H9 (cell line): ENCODE measurements at regions not wholly inside any gene's neighbourhood (a gene's known extent, or its start where the extent isn't known, plus 50 kb on each side); places are given as distances from the start of the nearest gene placed in this dataset.

Experiments
- DNase-seq: peaks from one replicate; pipeline ENCODE4 v3.0.0-alpha.2; 2017
- H2AFZ ChIP-seq: one replicate; pipeline ENCODE4 v1.6.1; 2013; ENCODE audit warnings: mild to moderate bottlenecking, low read length, control low read depth, moderate library complexity
- H2AK5ac ChIP-seq: 2 replicates; pipeline ENCODE4 v1.6.1; 2013; ENCODE audit warnings: low read length, control low read depth, mixed read lengths; ENCODE audit not compliant: insufficient read length
- H2BK120ac ChIP-seq: one replicate; pipeline ENCODE4 v1.6.1; 2013; ENCODE audit warnings: low read depth, mild to moderate bottlenecking, low read length, control low read depth, inconsistent platforms; ENCODE audit not compliant: poor library complexity, severe bottlenecking
- H2BK12ac ChIP-seq: 2 replicates; pipeline ENCODE4 v1.6.1; 2013; ENCODE audit warnings: low read length, control low read depth, mixed read lengths, low read depth; ENCODE audit not compliant: insufficient read length
- H2BK15ac ChIP-seq: 2 replicates; pipeline ENCODE4 v1.6.1; 2013; ENCODE audit warnings: low read depth, low read length, control low read depth
- H2BK20ac ChIP-seq: one replicate; pipeline ENCODE4 v1.6.1; 2013; ENCODE audit warnings: low read depth, mild to moderate bottlenecking, low read length, control low read depth, inconsistent platforms; ENCODE audit not compliant: poor library complexity, severe bottlenecking
- H2BK5ac ChIP-seq: 2 replicates; pipeline ENCODE4 v1.6.1; 2013; ENCODE audit warnings: low read length, control low read depth, mixed read lengths; ENCODE audit not compliant: insufficient read length
- H3K14ac ChIP-seq: 2 replicates; pipeline ENCODE4 v1.6.1; 2013; ENCODE audit warnings: low read length, control low read depth; ENCODE audit not compliant: insufficient read depth
- H3K18ac ChIP-seq: 2 replicates; pipeline ENCODE4 v1.6.1; 2013; ENCODE audit warnings: low read depth, mild to moderate bottlenecking, mixed read lengths, low read length, control low read depth; ENCODE audit not compliant: insufficient read length
- H3K23ac ChIP-seq: 2 replicates; pipeline ENCODE4 v1.6.1; 2013; ENCODE audit warnings: low read length, control low read depth, mixed read lengths, low read depth; ENCODE audit not compliant: insufficient read length
- H3K23me2 ChIP-seq: 2 replicates; pipeline ENCODE4 v1.6.1; 2013; ENCODE audit warnings: low read depth, mild to moderate bottlenecking, mixed read lengths, low read length, control low read depth; ENCODE audit not compliant: insufficient read length, poor library complexity, severe bottlenecking
- H3K27ac ChIP-seq: 2 replicates; pipeline ENCODE4 v1.5.1; 2013; ENCODE audit warnings: low read length, control low read depth, mixed read lengths, low read depth; ENCODE audit not compliant: insufficient read length
- H3K27me3 ChIP-seq: 2 replicates; pipeline ENCODE4 v1.6.1; 2013; ENCODE audit warnings: low read length, control low read depth, inconsistent platforms; ENCODE audit not compliant: insufficient read depth
- H3K4ac ChIP-seq: 2 replicates; pipeline ENCODE4 v1.6.1; 2013; ENCODE audit warnings: low read depth, mild to moderate bottlenecking, control low read depth, inconsistent platforms, low read length, moderate library complexity
- H3K4me1 ChIP-seq: 2 replicates; pipeline ENCODE4 v1.6.1; 2013; ENCODE audit warnings: low read length, control low read depth, inconsistent platforms; ENCODE audit not compliant: insufficient read depth
- H3K4me2 ChIP-seq: 2 replicates; pipeline ENCODE4 v1.6.1; 2013; ENCODE audit warnings: low read length, control low read depth, mixed read lengths; ENCODE audit not compliant: insufficient read length, insufficient read depth
- H3K56ac ChIP-seq: 2 replicates; pipeline ENCODE4 v1.6.1; 2013; ENCODE audit warnings: low read depth, mild to moderate bottlenecking, mixed read lengths, low read length, control low read depth; ENCODE audit not compliant: insufficient read length
- H3K79me1 ChIP-seq: 2 replicates; pipeline ENCODE4 v1.6.1; 2013; ENCODE audit warnings: low read depth, mild to moderate bottlenecking, moderate library complexity, low read length, control low read depth, inconsistent platforms; ENCODE audit not compliant: insufficient read depth, poor library complexity, severe bottlenecking
- H3K79me2 ChIP-seq: 2 replicates; pipeline ENCODE4 v1.6.1; 2013; ENCODE audit warnings: low read length, control low read depth, inconsistent platforms; ENCODE audit not compliant: insufficient read depth
- H3K9ac ChIP-seq: 2 replicates; pipeline ENCODE4 v1.6.1; 2013; ENCODE audit warnings: low read length, control low read depth, mixed read lengths; ENCODE audit not compliant: insufficient read length; ENCODE audit errors: extremely low read depth
- H3K9me3 ChIP-seq: one replicate; pipeline ENCODE4 v1.6.1; 2013; ENCODE audit warnings: low read depth, low read length, inconsistent platforms; ENCODE audit not compliant: control insufficient read depth
- H3T11ph ChIP-seq: one replicate; pipeline ENCODE4 v1.6.1; 2013; ENCODE audit warnings: mild to moderate bottlenecking, low read length, control low read depth, inconsistent platforms
- H4K20me1 ChIP-seq: one replicate; pipeline ENCODE4 v1.6.1; 2013; ENCODE audit not compliant: control insufficient read depth, insufficient read length, insufficient read depth
- H4K5ac ChIP-seq: 2 replicates; pipeline ENCODE4 v1.6.1; 2013; ENCODE audit warnings: low read depth, mild to moderate bottlenecking, mixed read lengths, low read length, control low read depth; ENCODE audit not compliant: insufficient read length
- H4K8ac ChIP-seq: replicated peaks from 2 replicates; pipeline ENCODE4 v1.6.1; 2013; ENCODE audit warnings: low read length, control low read depth, mixed read lengths, low read depth; ENCODE audit not compliant: insufficient read length
- H4K91ac ChIP-seq: 2 replicates; pipeline ENCODE4 v1.6.1; 2013; ENCODE audit warnings: low read depth, mild to moderate bottlenecking, moderate library complexity, mixed read lengths, low read length, control low read depth; ENCODE audit not compliant: insufficient read length
- H3K27ac Mint-ChIP-seq, 3 experiments: 2 replicates in 2 of 3; 3 replicates in 1 of 3; pipeline ENCODE4 v1.8.0; 2020 to 2021; ENCODE audit warnings: mixed read lengths in 3 of 3, mild to moderate bottlenecking in 1 of 3, moderate library complexity in 1 of 3
- H3K27me3 Mint-ChIP-seq: 2 replicates; pipeline ENCODE4 v1.8.0; 2021; ENCODE audit warnings: low read depth, mild to moderate bottlenecking, moderate library complexity, mixed read lengths
- H3K36me3 Mint-ChIP-seq, 3 experiments: 2 replicates in 2 of 3; 3 replicates in 1 of 3; pipeline ENCODE4 v1.8.0; 2020 to 2021; ENCODE audit warnings: low read depth in 3 of 3, mixed read lengths in 3 of 3; ENCODE audit not compliant: insufficient read depth in 1 of 3
- H3K4me1 Mint-ChIP-seq, 2 experiments: 2 replicates each; pipeline ENCODE4 v1.8.0; 2020; ENCODE audit warnings: mixed read lengths in 2 of 2
- H3K4me3 Mint-ChIP-seq, 2 experiments: 2 replicates in 1 of 2; 3 replicates in 1 of 2; pipeline ENCODE4 v1.8.0; 2020 to 2021; ENCODE audit warnings: mild to moderate bottlenecking in 2 of 2, mixed read lengths in 2 of 2, moderate library complexity in 1 of 2
- H3K9me3 Mint-ChIP-seq, 2 experiments: 2 replicates in 1 of 2; 3 replicates in 1 of 2; pipeline ENCODE4 v1.8.0; 2020; ENCODE audit warnings: mild to moderate bottlenecking in 2 of 2, mixed read lengths in 2 of 2, moderate library complexity in 1 of 2
- CTCF ChIP-seq: fragments of 200-600 bp; sonication (generic); conservative IDR thresholded peaks from 3 replicates; pipeline ENCODE4 v1.8.0; 2021; ENCODE audit warnings: antibody characterized with exemption, mild to moderate bottlenecking

GRCh38 chr17:70624211-70624610 lies 454.9 kb downstream of the KCNJ2 start:
- Histone ChIP-seq H2BK120ac (no peak overlapping the region), H3K23me2 (no peaks in the 10 kb centered on the region), H3K4ac (no peak overlapping the region), H2AFZ (no peak overlapping the region), H2BK15ac (no peak overlapping the region), H3K18ac (no peak overlapping the region), H3K79me2 (no peaks in the 10 kb centered on the region), H3K4me2 (no peak overlapping the region), H4K91ac (no peak overlapping the region), H4K20me1 (no peaks in the 10 kb centered on the region), H3T11ph (no peak overlapping the region), H2BK20ac (no peak overlapping the region), H3K27me3 (no peaks in the 10 kb centered on the region), H2BK5ac (no peak overlapping the region), H3K9ac (no peak overlapping the region), H3K27ac (no peak overlapping the region), H4K8ac (no peak overlapping the region), H2AK5ac (no peak overlapping the region), H3K23ac (no peak overlapping the region), H3K56ac (no peak overlapping the region), H3K4me1 (no peaks in the 10 kb centered on the region), H3K79me1 (no peaks in the 10 kb centered on the region), H2BK12ac (no peak overlapping the region), H4K5ac (no peak overlapping the region), H3K14ac (no peak overlapping the region), H3K9me3 (no peaks in the 10 kb centered on the region)
- no peak for DNase-seq
- Mint-ChIP-seq H3K9me3 (no peaks in the 10 kb centered on the region), H3K4me3 (no peak overlapping the region), H3K36me3 (no peaks in the 10 kb centered on the region), H3K27me3 (no peaks in the 10 kb centered on the region), H3K4me1 (peaks cover 3% of the 10 kb centered on the region in 2 experiments; a peak in 3 of 4 replicates), H3K27ac (no peak overlapping the region)
- no peak for TF ChIP-seq CTCF
